Ovary (tissue), 7 donors: ENCODE measurements at regions not wholly inside any gene's neighbourhood (a gene's known extent, or its start where the extent isn't known, plus 50 kb on each side); places are given as distances from the start of the nearest gene placed in this dataset.

ENCODE experiments used
- DNase-seq, 5 donors: peaks; one replicate each; pipeline ENCODE4 v3.0.0-alpha.2; 2019 to 2020
- H3K27ac ChIP-seq, 2 donors: fragments of 200-600 bp; one replicate each; pipeline versions ENCODE4 v1.5.1 to v1.8.0; 2019 to 2022
- H3K27me3 ChIP-seq: fragments of 200-600 bp; one replicate; pipeline ENCODE4 v1.8.0; 2022
- H3K36me3 ChIP-seq: fragments of 200-600 bp; sonication (generic); one replicate; pipeline ENCODE4 v1.5.1; 2019
- H3K4me1 ChIP-seq: one replicate; pipeline ENCODE4 v1.8.1; 2013; ENCODE audit warnings: mild to moderate bottlenecking, moderate library complexity; ENCODE audit not compliant: insufficient read depth
- H3K4me3 ChIP-seq: fragments of 200-600 bp; sonication (generic); one replicate; pipeline ENCODE4 v1.5.1; 2017
- H3K9me3 ChIP-seq, 2 donors: fragments of 200-600 bp in 1 of 2; sonication (generic) in 1 of 2; one replicate each; pipeline versions ENCODE4 v1.5.1 to v1.8.1; 2013 to 2019; ENCODE audit warnings: mild to moderate bottlenecking in 1 of 2, moderate library complexity in 1 of 2
- CTCF ChIP-seq, 3 donors: fragments of 450-650 bp in 2 of 3; fragments of 200-600 bp in 1 of 3; IDR thresholded peaks; one replicate each; pipeline versions ENCODE4 v1.5.1 to v1.8.0; 2016 to 2022; ENCODE audit warnings: antibody characterized with exemption in 3 of 3, mild to moderate bottlenecking in 1 of 3
- EP300 ChIP-seq: sonication (generic); formaldehyde crosslinking; IDR thresholded peaks from one replicate; pipeline ENCODE4 v1.6.1; 2017; ENCODE audit warnings: antibody characterized with exemption
- POLR2A ChIP-seq: fragments of 450-650 bp; IDR thresholded peaks from one replicate; pipeline ENCODE4 v1.6.1; 2017; ENCODE audit warnings: antibody characterized with exemption, mild to moderate bottlenecking, moderate library complexity
- WGBS, 3 donors: extraction: QIAGEN DNeasy Blood & Tissue Kit in 1 of 3; methylation state at CpG; one replicate each; pipeline versions ENCODE4 v1.1.5 to v1.1.7; 2013 to 2017; 5-methylcytosine and 5-hydroxymethylcytosine counted together
- intact Hi-C, 4 donors: fragments of 100-400 bp; cut with DNase I; formaldehyde crosslinking; loops; one replicate each; pipeline versions ENCODE4 v1.11.0 to v1.15.1; 2022 to 2023
- donor health status: DM: no; HTN: no; CAD: no; lungs with moderate emphysema.
- donor health status: DM: no; HTN: no; CAD: no.
- donor health status: Bipolar disorder and iron deficiency.
- donor health status: DM: no; HTN: no; CAD: no.
- donor health status: DM: yes; HTN: yes; CAD: no.

GRCh38 chr18:61006687-61007224, 326.5 kb upstream of the CDH20 start:
- intact Hi-C loops, result no loop called here
- Histone ChIP-seq H3K27me3 (no peaks in the 10 kb centered on the region), H3K4me3 (no peak overlapping the region), H3K27ac (no peak overlapping the region), H3K9me3 (no peaks in the 10 kb centered on the region), H3K4me1 (no peaks in the 10 kb centered on the region), H3K36me3 (no peaks in the 10 kb centered on the region)
- WGBS, 3 donors, result 91 to 93% (median 92%) methylated on average over 4 of the region's 4 CpGs
- TF ChIP-seq POLR2A (no peak), CTCF (IDR thresholded peaks at IDR 0.05) (no peak), EP300 (no peak)
- DNase-seq, result no peak

GRCh38 chr18:61019338-61020301, 313.6 kb upstream of the CDH20 start:
- Histone ChIP-seq H3K4me3 (no peak overlapping the region), H3K4me1 (no peaks in the 10 kb centered on the region), H3K36me3 (no peaks in the 10 kb centered on the region), H3K27ac (no peak overlapping the region), H3K27me3 (no peaks in the 10 kb centered on the region), H3K9me3 (peaks cover 0 to 3% of the 10 kb centered on the region in 2 donors)
- 59 to 65% (median 60%) methylated on average over 3 of the region's 3 CpGs for WGBS, 3 donors
- intact Hi-C loops, result no loop called here
- TF ChIP-seq CTCF (IDR thresholded peaks at IDR 0.05), result no peak
- no peak for TF ChIP-seq EP300
- no peak for TF ChIP-seq POLR2A
- no peak for DNase-seq

- intact Hi-C loops, result no loop called here
- 82 to 89% (median 89%) methylated on average over 1 of the region's 1 CpG for WGBS, 3 donors
- Histone ChIP-seq H3K27ac (no peak overlapping the region), H3K27me3 (no peaks in the 10 kb centered on the region), H3K4me1 (no peaks in the 10 kb centered on the region), H3K4me3 (no peak overlapping the region), H3K9me3 (peaks cover 0 to 3% of the 10 kb centered on the region in 2 donors), H3K36me3 (no peaks in the 10 kb centered on the region)
- no peak for DNase-seq
- TF ChIP-seq CTCF (IDR thresholded peaks at IDR 0.05) (no peak), POLR2A (no peak), EP300 (no peak)
These were observed 307.6 kb upstream of the CDH20 start for GRCh38 chr18:61025596-61025995.

- intact Hi-C loops, result no loop called here
- Histone ChIP-seq H3K9me3 (no peaks in the 10 kb centered on the region), H3K4me3 (no peak overlapping the region), H3K27me3 (no peaks in the 10 kb centered on the region), H3K4me1 (no peaks in the 10 kb centered on the region), H3K27ac (no peak overlapping the region), H3K36me3 (no peaks in the 10 kb centered on the region)
- no peak for DNase-seq
- 87 to 95% (median 94%) methylated on average over 2 of the region's 2 CpGs for WGBS, 3 donors
- TF ChIP-seq POLR2A (no peak), EP300 (no peak), CTCF (IDR thresholded peaks at IDR 0.05) (no peak)
These were observed 301.6 kb upstream of the CDH20 start for GRCh38 chr18:61031626-61032025.
